ENCODE measurements at regions not wholly inside any gene's neighbourhood (a gene's known extent, or its start where the extent isn't known, plus 50 kb on each side); places are given as distances from the start of the nearest gene placed in this dataset.

DNA sequence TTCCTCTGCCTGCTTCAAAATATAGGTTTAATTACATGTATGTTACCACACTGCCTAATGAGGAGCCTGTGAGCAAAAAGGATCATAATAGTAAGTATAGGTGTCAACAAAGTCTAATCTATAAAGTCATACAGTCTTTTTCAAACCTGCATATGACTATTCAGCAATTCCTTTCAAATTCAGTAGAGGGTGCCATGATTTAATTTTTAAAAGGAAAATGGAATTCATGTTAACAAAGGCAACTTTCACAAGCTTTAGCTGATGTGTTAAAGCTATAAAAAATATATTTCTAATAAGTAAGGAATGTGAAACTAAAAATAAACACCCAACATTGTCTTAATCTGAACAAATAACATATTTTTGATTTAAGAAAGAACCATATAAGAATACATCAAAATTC, 52.1 kb downstream of the MPP7 start:
- DNase-seq (ENCODE audit: low spot score) = peak; percentile 35

DNA sequence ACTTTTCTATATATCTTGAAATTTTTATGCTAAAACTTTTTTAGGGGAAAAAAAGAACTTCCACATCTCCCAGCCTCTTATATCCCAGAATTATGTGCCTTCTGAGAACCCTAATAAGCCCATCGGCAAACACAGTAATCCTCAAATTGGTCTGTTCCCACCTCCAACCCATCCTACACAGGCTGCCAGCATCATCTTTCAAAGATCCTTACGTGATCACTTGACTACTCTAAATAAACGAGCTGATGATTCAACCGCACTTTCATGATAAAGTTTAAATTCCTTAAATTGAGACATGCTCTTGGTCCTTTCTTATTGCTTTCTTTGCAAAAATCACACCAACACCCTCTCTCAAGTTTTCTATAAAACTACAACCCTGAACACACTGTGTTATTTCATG, 52.5 kb downstream of the MPP7 start:
- no peak for DNase-seq (ENCODE audit: low spot score)

DNA sequence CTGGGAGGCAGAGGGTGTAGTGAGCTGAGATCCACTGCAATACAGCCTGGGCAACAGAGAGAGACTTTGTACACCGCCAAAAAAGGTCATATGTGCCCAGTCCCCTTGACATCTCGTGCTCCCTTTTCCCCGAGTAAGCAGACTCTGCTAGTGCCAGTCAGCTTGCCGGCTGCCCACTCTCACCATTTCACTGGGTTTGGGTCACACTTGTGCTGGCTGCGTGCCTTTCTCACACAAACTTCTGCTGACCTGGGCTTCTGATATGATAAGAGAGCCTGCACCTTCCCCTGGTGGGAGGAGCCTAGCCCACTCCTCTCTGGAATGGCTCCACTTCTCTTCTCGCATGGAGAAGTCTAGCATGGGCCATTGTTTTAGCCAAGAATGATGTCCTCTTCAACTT, 53.4 kb downstream of the MPP7 start:
- DNase-seq (ENCODE audit: low spot score) = no peak

DNA sequence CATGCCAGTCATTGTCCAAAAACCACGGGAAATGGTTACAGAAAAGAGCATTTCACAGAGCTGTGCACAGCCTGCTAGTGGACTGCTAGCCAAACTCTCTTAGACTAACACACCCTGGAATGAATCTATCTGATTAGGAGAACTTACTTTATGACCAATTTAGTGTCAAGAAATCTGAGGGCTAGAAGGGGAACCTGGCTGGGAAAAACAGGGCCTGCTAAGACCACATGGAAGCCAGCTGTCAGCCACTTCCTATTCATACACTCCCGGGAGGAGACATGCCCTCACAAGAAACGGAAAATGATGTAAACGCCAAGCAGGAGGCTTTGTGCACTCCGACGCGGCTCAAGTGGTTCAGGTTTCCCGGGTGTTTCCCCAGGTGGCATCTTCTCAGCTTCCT, 54.8 kb downstream of the MPP7 start:
- DNase-seq (ENCODE audit: low spot score) = no peak

DNA sequence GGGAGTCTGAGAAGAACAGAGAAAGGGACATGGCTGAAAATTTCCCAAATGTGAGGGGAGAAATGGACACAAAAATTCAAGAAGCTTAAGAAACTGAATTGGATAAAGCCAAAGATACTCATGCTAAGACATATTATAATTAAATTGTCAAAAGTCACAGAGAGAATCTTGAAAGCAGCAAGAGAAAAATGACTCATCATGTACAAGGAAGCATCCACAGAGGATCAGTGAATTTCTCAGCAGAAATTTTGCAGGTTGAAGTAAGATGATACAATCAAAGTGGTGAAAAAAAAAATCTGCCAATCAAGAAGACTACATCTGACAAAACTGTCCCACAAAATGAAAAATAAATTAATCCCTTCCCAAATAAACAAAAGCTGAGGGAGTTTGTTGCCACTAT, 56.8 kb downstream of the MPP7 start:
- DNase-seq (ENCODE audit: low spot score) = peak; percentile 13

DNA sequence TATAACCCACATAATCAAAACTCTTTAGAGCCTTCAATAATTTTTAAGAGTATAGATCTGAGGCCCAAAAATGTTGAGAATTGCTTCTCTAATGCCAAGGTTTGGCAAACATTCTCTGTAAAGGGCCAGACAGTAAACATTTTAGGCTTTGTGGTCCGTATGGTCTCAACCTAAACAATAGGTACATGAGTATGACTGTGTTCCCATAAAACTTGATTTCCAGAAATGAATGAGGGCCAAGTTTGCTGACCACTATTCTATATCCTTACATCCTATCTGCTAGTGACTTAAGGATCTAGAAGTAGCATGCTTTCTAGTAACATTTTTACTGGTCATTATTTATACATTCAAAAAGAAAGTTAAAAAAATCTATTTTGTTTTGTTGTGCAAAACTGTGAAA, 58.9 kb downstream of the MPP7 start:
- DNase-seq (ENCODE audit: low spot score) = no peak

DNA sequence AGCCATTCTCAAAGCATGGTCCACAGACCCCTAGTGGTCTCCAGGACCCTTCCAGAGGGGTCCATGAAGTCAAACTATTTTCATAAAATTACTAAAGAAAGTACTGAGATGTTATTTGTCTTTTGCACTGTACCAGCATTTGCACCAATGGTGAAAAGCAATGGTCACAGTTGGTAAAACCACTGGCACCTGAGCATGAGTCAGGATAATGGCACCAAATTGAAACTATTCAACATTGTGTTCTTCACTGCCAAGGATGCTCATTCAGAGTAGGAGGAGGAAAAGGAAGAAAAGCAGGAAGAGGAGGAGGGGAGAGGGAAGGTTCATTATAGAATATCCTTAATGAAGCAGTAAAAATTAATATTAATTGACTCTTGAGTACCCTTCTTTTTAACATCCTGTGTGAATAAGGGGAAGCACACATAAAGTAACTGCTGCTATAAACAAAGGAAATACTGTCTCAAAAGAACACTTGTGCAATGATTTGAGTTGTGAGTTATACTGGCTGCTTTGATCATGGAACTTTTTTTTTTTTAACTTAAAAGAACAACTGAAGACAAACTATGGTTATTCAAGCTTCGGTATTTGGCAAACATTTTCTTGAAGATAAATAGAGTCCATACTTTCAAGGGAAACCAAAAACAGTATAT, 60.2 kb downstream of the MPP7 start:
- peak; percentile 31 for DNase-seq (ENCODE audit: low spot score)

DNA sequence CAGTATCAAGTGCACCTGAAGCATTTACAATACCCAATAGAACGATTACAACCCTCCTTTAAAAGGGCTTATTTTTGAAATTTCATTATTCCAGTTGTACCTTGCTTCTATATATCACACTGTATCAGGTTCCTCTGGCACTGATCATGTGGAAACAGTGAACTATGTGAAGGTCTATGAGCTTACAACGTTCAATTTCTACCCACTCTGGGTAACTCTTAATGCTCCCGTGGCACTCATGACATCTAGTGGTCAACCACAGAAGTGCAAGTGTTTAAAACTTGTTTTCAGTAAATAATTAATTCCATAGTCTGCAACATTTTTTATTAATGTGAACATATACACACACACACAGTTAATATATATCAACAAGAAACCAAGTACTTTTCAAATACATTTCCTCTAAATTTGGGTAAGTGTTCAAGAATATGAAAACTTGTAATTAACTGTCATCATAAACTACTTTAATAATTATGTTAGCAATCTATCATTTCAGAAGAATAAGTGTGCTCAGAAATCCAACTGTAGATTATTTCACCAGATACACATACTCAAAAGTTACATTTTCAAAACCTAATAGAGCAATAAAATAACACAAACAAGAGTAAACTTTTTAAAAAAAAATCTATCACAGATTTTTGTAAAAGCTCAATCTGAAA, 61.0 kb downstream of the MPP7 start:
- DNase-seq (ENCODE audit: low spot score) = peak; percentile 63

DNA sequence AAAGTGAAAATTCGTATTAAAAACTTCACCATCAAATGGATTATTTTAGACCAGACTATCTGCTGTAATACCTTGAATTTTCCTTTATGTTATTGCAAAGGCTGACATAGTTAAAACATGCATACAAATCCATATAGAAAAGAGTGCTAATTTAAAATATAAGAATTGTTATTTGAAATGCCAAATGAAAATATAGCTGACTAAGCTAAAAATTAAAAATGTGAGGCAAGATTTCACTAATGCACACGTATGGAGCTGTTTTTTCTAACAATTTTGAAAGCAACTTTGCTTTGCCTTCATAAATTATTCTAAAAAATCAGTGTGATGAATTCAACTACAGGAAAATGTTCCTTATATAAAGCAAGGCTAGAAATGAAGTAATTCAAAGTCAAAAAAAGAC, 62.5 kb downstream of the MPP7 start:
- no peak for DNase-seq (ENCODE audit: low spot score)

DNA sequence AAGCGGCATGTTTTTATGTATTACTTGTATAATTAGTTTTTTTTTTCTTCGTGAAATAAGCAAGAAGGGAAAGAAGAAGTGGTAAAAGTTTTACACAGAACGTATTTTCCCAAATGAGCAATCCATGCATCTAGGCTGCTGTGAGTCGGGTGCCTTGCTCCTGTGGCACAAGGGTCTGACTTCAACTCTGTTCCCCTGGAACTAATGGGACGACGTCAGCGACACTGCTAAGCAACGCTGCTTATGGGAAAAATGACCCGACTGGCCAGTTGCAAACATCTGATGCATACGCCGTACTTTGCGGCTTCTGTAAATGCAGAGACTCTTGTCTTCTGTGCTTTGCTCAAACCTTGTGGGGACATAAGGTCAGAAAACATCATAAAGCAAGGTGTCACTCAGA, 66.3 kb downstream of the MPP7 start:
- no peak for DNase-seq (ENCODE audit: low spot score)

DNA sequence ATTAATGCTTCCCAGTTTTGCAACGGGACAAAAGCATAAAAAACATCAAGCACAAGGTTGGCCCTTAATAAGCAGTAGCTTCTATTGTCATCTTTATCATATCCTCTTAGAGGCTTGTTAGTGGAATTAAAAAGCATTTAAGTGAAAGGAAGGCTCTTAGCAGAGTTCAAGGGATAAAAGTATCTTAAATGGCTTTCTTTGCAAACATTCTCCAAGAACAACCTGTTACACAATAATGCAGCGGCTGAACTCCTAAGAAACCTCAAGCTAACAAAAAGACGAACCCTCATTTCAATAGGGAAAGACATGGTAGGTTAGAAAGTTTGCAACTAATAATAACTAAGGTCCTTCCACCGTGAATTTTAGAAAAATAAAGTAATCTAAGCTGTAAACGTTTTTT, 82.1 kb downstream of the MPP7 start:
- no peak for DNase-seq (ENCODE audit: low spot score)

DNA sequence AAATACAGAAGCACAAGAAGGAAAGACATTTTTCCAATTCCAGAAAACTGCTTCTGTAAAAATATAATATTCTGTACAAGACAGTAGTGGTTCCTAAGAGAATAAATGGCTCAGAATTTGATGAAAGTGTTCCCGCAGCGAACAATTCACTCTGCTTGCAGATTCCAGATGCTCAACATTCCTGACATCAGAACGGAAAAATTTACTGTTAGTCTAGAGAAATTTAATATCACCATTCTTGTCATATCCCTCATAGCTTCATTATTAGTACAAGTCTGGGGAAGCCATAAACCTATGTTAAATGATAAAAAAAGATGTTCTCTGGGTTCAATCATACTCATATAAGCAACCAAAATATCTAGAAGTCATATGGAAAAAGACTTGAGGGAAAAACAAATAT, 83.6 kb downstream of the MPP7 start:
- DNase-seq (ENCODE audit: low spot score) = no peak

DNA sequence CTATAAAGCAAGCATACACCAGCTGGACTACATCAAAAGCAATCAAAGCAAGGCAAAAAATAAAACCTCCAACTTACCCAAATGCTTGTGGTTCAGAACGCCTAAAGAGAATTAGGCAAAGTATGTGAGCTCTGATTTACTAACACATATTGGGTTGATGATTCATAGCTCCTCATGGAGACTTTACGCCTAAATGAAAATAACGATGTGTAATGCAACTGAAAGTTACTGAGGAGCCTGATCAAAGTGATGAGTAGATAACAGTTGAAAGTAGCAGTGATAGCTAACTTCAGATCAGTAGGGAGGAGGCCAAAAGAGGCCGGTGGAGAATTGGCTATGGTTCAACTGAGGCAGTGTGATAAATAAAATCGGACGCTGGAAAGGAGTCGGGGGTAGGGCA, 85.0 kb downstream of the MPP7 start:
- peak; percentile 36 for DNase-seq (ENCODE audit: low spot score)

DNA sequence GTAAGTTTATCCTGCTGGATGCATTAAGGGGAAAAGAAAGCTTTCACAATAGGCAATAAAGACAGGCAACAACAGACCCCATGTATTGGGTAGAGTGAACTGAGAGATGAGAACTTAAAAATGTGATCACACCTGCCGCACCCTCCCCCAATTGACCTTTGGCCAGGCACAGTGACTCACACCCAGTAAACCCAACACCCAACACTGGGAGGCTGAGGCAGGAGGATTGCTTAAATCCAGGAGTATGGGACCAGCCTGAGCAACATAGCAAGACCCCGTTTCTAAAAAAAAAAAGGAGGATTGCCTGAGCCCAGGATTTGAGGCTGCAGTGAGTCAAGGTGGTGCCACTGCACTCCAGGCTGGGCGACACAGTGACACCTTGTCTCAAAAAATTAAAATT, 86.9 kb downstream of the MPP7 start:
- DNase-seq (ENCODE audit: low spot score) = peak; percentile 2

DNA sequence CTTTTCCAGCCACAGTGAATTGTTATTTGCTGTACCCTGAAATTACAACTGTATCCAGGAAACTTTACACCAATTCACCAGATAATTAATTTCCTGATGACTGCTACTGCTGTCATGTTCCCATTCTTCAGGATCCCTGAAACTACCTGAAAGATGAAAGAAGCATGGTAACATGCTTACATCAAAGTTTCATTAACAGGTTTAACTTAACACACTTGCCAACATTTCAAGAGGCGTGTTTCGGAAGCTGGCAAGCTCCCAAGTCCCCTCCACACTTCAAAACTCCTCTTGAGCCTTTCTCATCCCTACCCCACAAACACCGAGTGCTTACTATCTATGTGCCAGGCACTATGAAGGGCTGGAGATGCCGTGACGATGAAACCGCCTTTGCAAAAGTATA, 88.6 kb downstream of the MPP7 start:
- no peak for DNase-seq (ENCODE audit: low spot score)

DNA sequence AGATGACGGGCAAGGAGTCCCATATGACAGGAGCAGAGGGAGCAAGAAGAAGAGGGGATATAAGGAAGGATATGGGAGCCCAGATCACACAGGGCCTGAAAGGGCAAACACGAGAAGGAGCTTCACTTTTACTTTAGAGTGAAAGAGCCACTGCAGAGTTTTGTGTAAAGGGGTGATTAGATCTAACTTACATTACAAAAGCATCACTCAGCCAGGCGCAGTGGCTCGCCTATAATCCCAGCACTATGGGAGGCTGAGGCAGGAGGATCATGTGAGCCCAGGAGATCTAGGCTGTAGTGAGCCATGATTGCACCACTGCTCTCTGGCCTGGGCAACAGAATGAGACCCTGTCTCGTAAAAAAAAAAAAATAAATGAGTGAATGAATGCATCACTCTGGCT, 91.1 kb downstream of the MPP7 start:
- DNase-seq (ENCODE audit: low spot score) = no peak

DNA sequence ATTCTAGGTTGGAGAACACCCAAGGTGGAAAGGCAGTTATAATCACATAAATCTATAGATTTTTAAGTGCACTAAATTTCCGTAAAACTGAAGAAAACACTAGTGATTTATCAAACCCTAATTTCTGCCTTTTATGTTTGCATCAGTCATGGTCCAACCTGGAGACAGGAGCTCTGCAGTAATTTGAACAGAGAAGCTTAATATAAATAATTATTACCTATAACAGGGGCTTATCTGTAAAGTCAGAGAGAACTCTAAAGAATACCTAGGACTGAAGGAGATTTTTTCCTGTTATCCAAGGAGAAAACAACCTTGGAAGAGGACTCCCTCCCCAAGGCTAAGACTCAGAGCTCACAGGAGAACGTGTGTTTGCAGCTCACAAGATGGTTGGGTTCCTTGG, 95.1 kb downstream of the MPP7 start:
- no peak for DNase-seq (ENCODE audit: low spot score)

DNA sequence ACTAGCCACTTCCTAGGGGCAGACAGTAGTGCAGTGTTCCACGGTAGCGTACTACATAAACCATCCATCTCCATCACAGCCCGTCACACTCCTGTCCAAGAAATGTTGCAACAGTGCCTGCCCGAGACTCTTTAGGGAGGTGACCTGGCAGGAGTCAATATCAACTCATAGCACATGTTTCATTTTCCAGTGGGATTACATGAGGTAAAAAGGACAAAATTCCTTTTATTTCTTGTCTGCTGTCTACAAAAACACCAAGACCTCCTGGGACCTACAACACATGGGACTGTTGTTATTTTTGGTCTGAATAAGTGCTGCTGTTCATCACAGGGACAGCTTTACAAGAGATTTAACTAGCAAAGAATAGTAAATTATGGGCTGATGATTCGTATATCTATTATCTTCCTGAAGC, 99.9 kb downstream of the MPP7 start:
- DNase-seq (ENCODE audit: low spot score) = no peak

DNA sequence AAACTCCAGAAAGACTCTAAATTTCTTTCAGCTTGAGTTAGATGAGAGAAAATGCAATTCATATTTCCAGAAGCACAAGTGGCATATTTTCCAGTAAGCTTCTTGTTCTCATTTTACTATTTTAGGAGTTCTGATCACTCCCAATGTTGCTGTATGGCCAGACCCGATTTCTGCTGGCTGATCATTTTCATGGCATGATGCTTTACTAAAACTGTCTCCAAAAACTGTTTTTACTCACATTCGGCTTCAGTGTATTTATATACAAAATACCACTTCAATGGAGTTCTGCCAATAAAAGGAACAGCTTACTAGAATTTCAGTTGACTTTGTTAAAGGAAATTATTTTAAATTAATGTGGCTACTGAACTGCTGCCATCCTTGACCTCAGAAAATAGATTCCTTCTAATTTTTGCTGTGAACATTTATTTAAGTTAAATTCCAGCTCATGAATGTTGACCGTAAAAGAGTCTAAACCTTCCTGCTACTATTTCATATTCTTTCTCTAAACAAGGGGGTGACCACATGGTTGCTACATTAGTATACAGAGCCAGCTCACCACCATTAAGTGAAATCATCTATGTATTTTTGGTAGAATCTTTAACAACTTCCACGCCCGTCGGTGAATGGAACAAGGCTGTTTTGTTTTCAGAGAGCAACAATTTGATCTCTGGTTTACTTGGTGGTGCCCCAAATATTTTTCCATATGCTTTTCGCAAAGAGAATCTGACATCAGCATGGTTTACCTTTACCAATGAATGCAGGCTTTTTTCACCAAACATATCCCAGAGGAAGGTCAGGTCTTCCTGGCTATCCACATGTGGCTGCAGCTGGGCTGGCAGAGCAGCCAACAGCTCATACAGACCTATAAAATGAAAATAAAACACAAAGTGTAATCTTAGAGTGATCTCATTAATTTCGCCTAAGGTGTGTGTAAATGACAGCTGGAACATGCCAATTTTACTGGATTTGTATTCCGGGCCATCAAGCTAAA, 101.2 kb downstream of the MPP7 start:
- no peak for DNase-seq (ENCODE audit: low spot score)

DNA sequence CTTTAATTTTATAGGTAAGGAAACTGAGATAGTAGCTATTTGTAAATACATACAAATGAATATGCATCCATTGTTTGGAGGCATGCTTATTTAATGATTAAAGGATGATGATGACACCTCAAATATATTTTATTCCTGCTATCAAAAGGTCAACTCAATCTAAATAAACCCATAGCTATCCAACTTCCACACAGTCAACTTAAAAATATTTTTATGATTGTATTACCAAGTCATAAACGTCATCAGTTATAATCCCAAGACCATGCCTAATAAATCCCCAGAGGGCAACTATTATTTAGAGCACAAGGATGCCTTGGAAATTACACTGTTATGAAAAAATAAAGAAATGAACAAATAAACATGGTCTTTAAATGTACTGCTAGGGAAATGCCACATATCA, 102.1 kb downstream of the MPP7 start:
- DNase-seq (ENCODE audit: low spot score) = no peak

DNA sequence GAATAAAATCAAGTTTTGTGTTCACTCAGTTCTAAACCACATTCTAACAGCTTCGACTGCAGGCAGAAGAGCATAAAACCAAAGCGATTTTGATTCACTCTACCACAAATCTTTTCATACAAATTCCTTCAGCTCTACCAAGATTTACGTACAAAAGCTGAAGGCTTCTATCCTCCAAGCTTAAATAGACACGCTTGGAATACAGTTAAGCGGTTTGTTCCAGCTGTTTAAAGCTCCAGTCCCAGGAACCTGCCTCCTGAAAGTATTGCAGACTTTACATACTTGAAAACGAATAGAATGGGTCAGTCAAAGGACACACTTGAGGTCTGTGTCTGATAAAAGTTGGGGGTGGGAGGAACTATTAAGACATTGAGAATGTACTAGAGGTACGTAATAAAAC, 102.9 kb downstream of the MPP7 start:
- DNase-seq (ENCODE audit: low spot score) = no peak

DNA sequence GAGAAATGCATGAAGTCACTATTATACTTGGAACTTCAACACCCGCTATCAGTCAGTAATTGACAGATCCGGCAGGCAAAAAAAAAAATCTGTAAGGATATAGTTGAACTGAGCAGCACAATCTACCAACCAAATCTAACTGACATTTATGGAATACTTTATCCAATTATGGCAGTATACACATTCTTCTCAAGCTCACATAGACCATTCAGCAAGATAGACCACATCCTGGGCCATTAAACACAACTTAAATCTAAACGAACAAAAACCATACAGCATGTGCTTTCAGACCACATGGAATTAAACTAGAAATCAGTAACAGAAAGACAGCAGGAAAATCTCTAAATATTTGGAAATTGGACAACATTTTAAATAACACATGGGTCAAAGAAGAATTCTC, 112.7 kb downstream of the MPP7 start:
- DNase-seq (ENCODE audit: low spot score) = no peak

DNA sequence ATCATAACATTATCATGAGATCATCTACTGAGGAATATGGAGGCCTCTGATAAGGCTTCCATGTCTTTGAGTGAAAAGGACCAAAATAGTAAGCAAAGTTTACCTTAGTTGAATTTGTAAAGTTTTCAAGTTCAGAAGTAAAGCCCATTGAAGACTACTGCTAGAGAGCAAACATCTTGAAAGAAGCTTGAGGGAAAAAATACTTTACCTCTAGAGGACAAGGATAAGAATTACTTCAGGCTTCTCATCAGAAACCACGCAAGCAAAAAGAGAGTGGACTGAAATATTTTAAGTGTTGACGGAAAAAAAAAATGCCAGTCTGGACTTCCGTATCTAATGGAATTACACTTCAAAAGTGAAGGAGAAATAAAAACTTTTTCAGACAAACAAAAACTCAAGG, 114.3 kb downstream of the MPP7 start:
- no peak for DNase-seq (ENCODE audit: low spot score)

All from kidney tubule cell (primary cell).